HG03520 (cell line): ENCODE measurements at regions not wholly inside any gene's neighbourhood (a gene's known extent, or its start where the extent isn't known, plus 50 kb on each side); places are given as distances from the start of the nearest gene placed in this dataset.

Source experiments
- ATAC-seq: cut with Tn5 transposase; IDR thresholded peaks from one replicate; pipeline ENCODE4 v1.9.1; 2021; ENCODE audit warnings: mild to moderate bottlenecking, moderate library complexity; ENCODE audit not compliant: unreplicated experiment

DNA sequence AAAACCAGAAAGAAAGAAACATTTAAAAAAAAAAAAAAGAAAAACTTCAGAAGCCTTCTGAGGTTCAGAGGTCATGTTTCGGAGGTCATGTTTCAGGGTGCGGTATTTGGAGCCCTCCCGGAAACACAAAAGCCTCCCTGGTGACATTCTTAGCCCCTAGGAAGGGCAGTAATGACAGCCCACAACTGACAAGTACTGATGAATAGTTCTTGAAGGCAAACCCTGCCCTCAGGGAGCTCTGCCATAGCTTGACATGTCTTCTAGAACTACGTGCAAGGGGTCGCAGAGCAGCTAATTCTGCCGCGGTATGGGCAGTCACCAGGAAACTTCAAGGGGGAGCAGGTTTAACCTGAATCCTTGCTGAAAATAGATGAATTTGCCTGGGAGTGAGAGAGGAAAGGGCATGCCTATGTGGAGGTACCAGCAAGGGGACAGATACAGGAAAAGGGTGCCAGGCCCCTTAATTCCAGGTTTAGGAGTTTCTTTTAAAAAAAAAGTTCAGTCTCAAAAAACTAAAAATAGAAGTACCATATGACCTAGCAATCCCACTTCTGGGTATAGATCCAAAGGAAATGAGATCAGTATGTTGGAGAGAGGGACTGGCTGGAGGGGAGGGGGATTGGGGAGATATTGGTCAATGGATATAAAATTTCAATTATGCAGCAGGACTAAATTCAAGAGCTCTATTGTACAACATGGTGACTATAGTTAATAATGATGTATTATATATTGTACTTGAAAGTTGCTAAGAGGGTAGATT is 98.4 kb downstream of the C9orf152 start:
- ATAC-seq: no peak

DNA sequence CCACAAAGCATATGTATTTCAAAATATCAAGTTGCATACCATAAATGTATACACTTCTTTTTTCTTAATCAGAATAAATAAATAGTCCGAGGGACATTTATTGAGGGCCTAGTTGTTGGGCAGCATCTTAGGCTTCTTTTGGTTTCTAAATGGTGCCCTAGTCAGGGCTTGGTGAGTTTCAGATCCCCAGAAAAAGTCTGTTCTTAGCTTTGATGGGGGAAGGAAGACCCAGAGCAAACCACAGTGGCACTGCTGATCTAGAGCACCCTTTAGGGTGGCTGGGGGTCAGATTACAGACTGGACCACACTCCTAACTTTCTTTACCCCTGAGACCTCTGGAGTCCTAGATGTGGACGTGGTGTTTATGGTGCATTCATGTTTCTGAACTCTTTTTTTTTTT is 97.8 kb downstream of the C9orf152 start:
- ATAC-seq: peak; percentile 81

- ATAC-seq: no peak
Observed at GRCh38 chr9:110111868-110112267, 96.1 kb downstream of the C9orf152 start.

DNA sequence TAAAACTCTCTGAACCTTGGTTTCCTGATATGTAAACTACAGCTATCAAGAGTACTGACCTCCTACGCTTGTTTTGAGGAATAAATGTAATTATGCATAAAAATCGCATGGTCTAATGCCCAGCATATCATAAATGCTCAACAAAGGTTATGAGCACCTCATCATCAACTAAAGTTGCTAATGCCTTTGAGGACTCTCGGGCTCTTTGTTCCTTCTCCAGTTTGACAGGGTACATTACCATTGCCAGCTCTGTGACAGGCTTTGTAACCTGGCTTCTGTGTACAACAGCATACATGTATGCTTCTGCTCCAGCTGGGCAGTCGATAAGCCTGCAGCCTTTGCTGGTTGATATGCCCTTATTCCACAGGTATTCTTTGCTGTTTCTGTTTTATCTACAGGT is 95.2 kb downstream of the C9orf152 start:
- ATAC-seq: no peak

GRCh38 chr9:110114086-110114858 is 93.7 kb downstream of the C9orf152 start:
- no peak for ATAC-seq

- ATAC-seq: no peak
Observed at GRCh38 chr9:110114859-110115201, 93.1 kb downstream of the C9orf152 start.

DNA sequence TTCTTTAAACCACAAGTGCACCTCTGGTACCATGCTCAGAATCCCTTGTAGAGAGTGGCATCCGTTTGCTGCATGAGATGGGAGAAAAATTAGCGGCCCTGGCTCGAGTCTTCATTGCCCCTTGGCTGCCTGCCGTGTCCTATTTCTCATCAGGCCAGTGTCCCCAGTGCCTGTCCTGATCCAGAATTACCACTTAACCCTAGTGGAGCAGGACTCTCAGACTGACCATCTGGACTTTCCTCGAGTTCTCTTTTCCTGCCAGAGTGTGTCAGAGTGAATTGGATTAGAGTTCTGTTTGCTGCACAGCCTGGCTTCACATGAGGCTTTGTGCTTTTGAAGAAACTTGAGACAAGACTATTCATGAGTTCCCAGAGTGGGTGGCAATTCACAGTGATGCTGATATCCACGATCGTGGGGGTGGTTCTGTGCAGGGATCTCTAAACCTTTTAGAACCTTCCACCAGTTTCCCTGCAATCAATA is 92.6 kb downstream of the C9orf152 start:
- no peak for ATAC-seq

- ATAC-seq: no peak
Observed at GRCh38 chr9:110115826-110116542, 92.0 kb downstream of the C9orf152 start.

GRCh38 chr9:110116543-110116885 is 91.4 kb downstream of the C9orf152 start:
- no peak for ATAC-seq

- ATAC-seq: no peak
Observed at GRCh38 chr9:110121170-110121569, 86.8 kb downstream of the C9orf152 start.

DNA sequence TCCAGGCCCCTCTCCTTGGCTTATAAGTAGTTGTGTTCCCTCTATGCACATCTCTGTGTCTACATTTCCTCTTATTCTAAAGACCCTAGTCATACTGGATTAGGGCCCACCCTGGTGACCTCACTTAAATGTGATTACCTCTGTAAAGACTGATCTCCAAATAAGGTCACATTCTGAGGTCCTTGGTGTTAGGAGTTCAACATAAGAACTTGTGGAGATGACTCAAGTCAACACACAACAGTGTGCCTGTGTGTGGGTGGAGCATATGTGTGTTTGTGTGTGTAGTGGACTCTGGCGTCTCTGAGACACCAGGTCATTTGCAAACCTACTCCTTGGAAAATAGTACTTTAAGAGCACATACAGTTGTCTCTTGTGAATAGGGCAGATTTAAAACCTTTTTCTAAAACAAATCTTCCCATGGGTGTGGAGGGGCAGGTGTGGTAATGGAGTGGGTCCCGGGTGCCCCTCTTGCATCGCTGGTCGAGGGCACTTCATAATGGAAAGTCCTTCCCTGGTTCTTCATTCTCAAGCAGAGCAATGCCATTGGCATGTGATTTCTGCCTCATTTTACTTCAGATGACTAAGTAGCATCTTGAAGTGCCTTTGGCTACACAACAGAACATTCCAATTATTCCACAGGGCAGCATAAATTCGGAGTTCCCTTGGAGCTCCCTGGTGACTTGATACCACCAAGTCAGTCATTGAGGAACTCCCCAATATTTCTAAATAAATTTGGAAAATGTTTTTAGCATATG is 84.4 kb downstream of the C9orf152 start:
- no peak for ATAC-seq

- no peak for ATAC-seq
Observed at GRCh38 chr9:110124439-110124838, 83.5 kb downstream of the C9orf152 start.

DNA sequence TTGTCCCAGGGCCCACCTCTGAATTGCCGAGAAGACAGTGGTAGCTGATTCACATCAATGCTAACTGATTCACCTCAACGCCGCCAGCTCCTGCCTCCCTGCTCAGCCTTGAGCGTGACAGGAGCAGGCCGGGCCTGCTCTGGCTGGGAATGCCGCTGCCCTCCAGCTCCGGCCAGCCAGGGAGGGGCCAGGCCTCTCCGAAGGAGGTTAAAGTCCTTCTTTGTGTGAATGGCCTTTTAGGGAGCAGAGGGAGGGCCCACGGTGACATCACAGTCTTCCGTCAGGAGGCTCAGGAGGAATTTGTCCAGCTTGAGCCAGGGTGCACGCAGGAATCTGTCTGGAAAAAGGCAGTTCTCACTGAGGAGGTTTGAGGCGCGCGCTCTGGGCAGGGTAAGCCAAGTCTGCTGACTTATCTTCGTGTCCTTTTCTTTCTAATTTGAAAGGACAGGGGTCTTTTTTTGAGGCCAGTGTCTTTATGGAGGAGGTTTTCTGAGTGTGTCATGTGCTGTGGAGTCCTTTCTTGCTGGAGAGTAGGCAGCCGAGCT is 82.7 kb downstream of the C9orf152 start:
- no peak for ATAC-seq

GRCh38 chr9:110125763-110126351 is 82.1 kb downstream of the C9orf152 start:
- no peak for ATAC-seq

DNA sequence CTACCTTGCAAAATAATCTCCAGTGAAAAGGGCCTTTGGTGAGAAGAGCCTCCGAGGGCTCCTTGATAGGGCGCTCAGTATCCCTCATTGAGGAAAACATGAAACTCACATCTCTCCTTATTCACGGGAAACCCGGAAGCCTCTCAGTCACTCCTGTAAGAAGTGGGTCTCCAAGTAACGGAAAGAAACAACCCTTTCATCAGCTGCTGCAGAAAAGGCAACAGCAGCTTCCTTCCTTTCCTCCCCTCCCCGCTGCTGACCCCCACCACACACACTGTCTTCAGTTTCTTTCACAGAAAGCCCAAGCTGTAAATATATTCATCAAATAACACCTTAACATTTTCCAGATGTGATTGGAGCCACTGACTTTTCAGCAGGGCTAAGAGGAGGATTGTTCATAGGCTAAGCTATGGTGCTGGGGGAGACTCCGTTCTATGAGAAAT is 81.4 kb downstream of the C9orf152 start:
- no peak for ATAC-seq

GRCh38 chr9:110126986-110127864 is 80.7 kb downstream of the C9orf152 start:
- ATAC-seq: no peak

DNA sequence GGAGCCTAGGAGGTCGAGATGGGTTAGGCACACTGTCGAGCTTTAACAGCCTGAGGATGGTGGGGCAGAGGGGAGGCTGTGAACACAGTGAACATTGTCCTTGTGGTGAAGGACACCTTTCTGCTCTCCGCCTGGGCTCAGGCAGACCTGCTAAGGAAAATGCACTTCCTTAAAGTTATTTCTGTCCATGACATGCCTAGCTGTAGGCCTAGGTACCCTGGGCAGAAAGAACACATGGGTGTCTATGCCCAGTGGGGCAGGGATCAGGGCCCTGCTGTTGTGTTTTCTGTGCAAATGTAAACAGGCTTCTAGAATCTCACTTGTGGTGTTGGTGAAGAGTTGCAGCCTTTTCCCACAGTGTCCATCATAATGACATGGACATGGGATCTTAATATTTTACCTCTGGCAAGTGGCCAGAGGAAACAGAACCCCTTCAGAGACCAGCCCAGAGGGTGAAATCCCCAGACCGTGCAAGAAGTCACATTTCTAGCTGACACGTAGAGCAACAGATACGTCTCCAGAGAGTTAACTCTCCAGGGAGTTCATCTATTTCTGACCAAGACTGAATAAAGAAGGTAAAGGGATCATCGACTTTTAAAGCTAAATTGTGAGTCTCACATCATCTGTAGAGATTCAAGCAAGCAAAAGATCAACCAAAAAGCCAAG is 79.2 kb downstream of the C9orf152 start:
- ATAC-seq: peak; percentile 51

- ATAC-seq: no peak
Observed at GRCh38 chr9:110129425-110129824, 78.5 kb downstream of the C9orf152 start.

- ATAC-seq: no peak
Observed at GRCh38 chr9:110130211-110130610, 77.7 kb downstream of the C9orf152 start.
